Neural cell (in vitro differentiated cells): ENCODE measurements at regions not wholly inside any gene's neighbourhood (a gene's known extent, or its start where the extent isn't known, plus 50 kb on each side); places are given as distances from the start of the nearest gene placed in this dataset.

Experiments
- H2AFZ ChIP-seq: fragments of 200-600, 300-800 bp; sonication (generic), shearing (Covaris generic); 2 replicates; pipeline ENCODE4 v1.6.0; 2014; ENCODE audit warnings: low read depth, mild to moderate bottlenecking, antibody characterized with exemption, low read length, moderate library complexity
- H3F3A ChIP-seq: fragments of 200-600 bp; shearing (Covaris generic); 2 replicates; pipeline ENCODE4 v1.6.1; 2016; ENCODE audit warnings: mild to moderate bottlenecking, moderate library complexity, mixed read lengths, antibody characterized with exemption, low read length; ENCODE audit not compliant: insufficient read depth, poor library complexity, severe bottlenecking
- H3K27ac ChIP-seq: fragments of 200-600, 300-800 bp; sonication (generic), shearing (Covaris generic); 2 replicates; pipeline ENCODE4 v1.5.1; 2014; ENCODE audit warnings: mild to moderate bottlenecking, low read length, moderate library complexity
- H3K27me3 ChIP-seq: fragments of 300-800, 200-600 bp; sonication (generic), shearing (Covaris generic); 2 replicates; pipeline ENCODE4 v1.6.0; 2014; ENCODE audit warnings: mild to moderate bottlenecking, low read depth, low read length, moderate library complexity; ENCODE audit not compliant: insufficient read depth
- H3K36me3 ChIP-seq: fragments of 300-800, 200-600 bp; sonication (generic), shearing (Covaris generic); 2 replicates; pipeline ENCODE4 v1.5.1; 2014; ENCODE audit warnings: mild to moderate bottlenecking, antibody characterized with exemption, low read length, moderate library complexity; ENCODE audit not compliant: insufficient read depth
- H3K4me2 ChIP-seq: fragments of 300-800, 200-600 bp; sonication (generic), shearing (Covaris generic); 2 replicates; pipeline ENCODE4 v1.6.0; 2014; ENCODE audit warnings: mild to moderate bottlenecking, low read length
- H3K4me3 ChIP-seq: fragments of 300-800, 200-600 bp; sonication (generic), shearing (Covaris generic); 2 replicates; pipeline ENCODE4 v1.5.1; 2014; ENCODE audit warnings: mild to moderate bottlenecking, low read length, moderate library complexity
- H3K79me2 ChIP-seq: fragments of 200-600 bp; shearing (Covaris generic); replicated peaks from 2 replicates; pipeline ENCODE4 v1.6.0; 2014; ENCODE audit warnings: mild to moderate bottlenecking, low read length, moderate library complexity; ENCODE audit not compliant: insufficient read depth
- H3K9ac ChIP-seq: fragments of 300-800, 200-600 bp; sonication (generic), shearing (Covaris generic); 2 replicates; pipeline ENCODE4 v1.6.1; 2016; ENCODE audit warnings: mild to moderate bottlenecking, low read length, mixed read lengths
- H3K9me2 ChIP-seq: fragments of 200-600 bp; shearing (Covaris generic); 2 replicates; pipeline ENCODE4 v1.6.1; 2016; ENCODE audit warnings: mild to moderate bottlenecking, low read length, mixed read lengths; ENCODE audit not compliant: insufficient read depth
- H3K9me3 ChIP-seq: fragments of 200-600, 300-800 bp; sonication (generic), shearing (Covaris generic); 2 replicates; pipeline ENCODE4 v1.6.1; 2016; ENCODE audit warnings: mild to moderate bottlenecking, mixed run types, low read length, moderate library complexity, mixed read lengths
- H4K20me1 ChIP-seq: fragments of 200-600 bp; shearing (Covaris generic); 2 replicates; pipeline ENCODE4 v1.6.1; 2016; ENCODE audit warnings: mild to moderate bottlenecking, mixed run types; ENCODE audit not compliant: insufficient read depth
- CTCF ChIP-seq: fragments of 450-650 bp; IDR thresholded peaks from 2 replicates; pipeline ENCODE4 v1.5.1; 2014; ENCODE audit warnings: antibody characterized with exemption, mild to moderate bottlenecking, moderate library complexity; ENCODE audit not compliant: poor library complexity, severe bottlenecking
- EP300 ChIP-seq: fragments of 450-650 bp; conservative IDR thresholded peaks from 2 replicates; pipeline ENCODE4 v1.6.1; 2014; ENCODE audit warnings: antibody characterized with exemption, mild to moderate bottlenecking, moderate library complexity; ENCODE audit not compliant: poor library complexity, severe bottlenecking
- EZH2 ChIP-seq: fragments of 200-600, 300-800 bp; shearing (Covaris generic), sonication (generic); IDR thresholded peaks from 2 replicates; pipeline ENCODE4 v1.6.1; 2014; ENCODE audit warnings: antibody characterized with exemption, low read length, borderline replicate concordance, mild to moderate bottlenecking; ENCODE audit not compliant: insufficient read depth, poor library complexity, severe bottlenecking
- MXI1 ChIP-seq: fragments of 450-650 bp; conservative IDR thresholded peaks from 2 replicates; pipeline ENCODE4 v1.6.1; 2014; ENCODE audit warnings: antibody characterized with exemption, mild to moderate bottlenecking; ENCODE audit not compliant: poor library complexity, severe bottlenecking
- POLR2AphosphoS5 ChIP-seq: IDR thresholded peaks from 2 replicates; pipeline ENCODE4 v1.6.1; 2012
- RAD21 ChIP-seq: fragments of 450-650 bp; conservative IDR thresholded peaks from 2 replicates; pipeline ENCODE4 v1.6.1; 2014; ENCODE audit warnings: antibody characterized with exemption, mild to moderate bottlenecking, moderate library complexity
- REST ChIP-seq: IDR thresholded peaks from 2 replicates; pipeline ENCODE4 v1.6.1; 2012; ENCODE audit warnings: borderline replicate concordance
- SMC3 ChIP-seq: fragments of 450-650 bp; conservative IDR thresholded peaks from 2 replicates; pipeline ENCODE4 v1.6.1; 2014; ENCODE audit warnings: antibody characterized with exemption, mild to moderate bottlenecking, moderate library complexity; ENCODE audit not compliant: poor library complexity
- TAF1 ChIP-seq: IDR thresholded peaks from 2 replicates; pipeline ENCODE4 v1.6.1; 2012; ENCODE audit warnings: low read depth

- Histone ChIP-seq H4K20me1 (no peaks in the 10 kb centered on the region), H3K9me2 (no peaks in the 10 kb centered on the region), H3K36me3 (no peaks in the 10 kb centered on the region), H3K79me2 (no peaks in the 10 kb centered on the region), H3K27me3 (no peaks in the 10 kb centered on the region), H3F3A (no peaks in the 10 kb centered on the region), H3K4me2 (no peak overlapping the region), H3K9me3 (no peaks in the 10 kb centered on the region), H3K4me3 (no peak overlapping the region), H3K9ac (no peak overlapping the region), H3K27ac (no peak overlapping the region), H2AFZ (no peak overlapping the region)
- no peak for TF ChIP-seq POLR2AphosphoS5
- no peak for TF ChIP-seq CTCF
- no peak for TF ChIP-seq SMC3
- no peak for TF ChIP-seq RAD21
- TF ChIP-seq REST = no peak
- TF ChIP-seq TAF1 = no peak
- no peak for TF ChIP-seq EZH2
- TF ChIP-seq MXI1 = no peak
- TF ChIP-seq EP300 = no peak
Measured at GRCh38 chr1:90309806-90310205, 314.9 kb downstream of the ZNF326 start.

- H2AFZ ChIP-seq = no peak overlapping the region
- no peak for TF ChIP-seq MXI1
- TF ChIP-seq EP300 = no peak
- no peak for TF ChIP-seq CTCF
- no peak for TF ChIP-seq SMC3
- TF ChIP-seq RAD21 = no peak
- no peak for TF ChIP-seq REST
- no peak for TF ChIP-seq EZH2
- TF ChIP-seq POLR2AphosphoS5 = no peak
- no peak for TF ChIP-seq TAF1
- H3K9me3 ChIP-seq = no peaks in the 10 kb centered on the region
- H3K79me2 ChIP-seq = no peaks in the 10 kb centered on the region
- H3K4me2 ChIP-seq = no peak overlapping the region
- H3K9ac ChIP-seq = no peak overlapping the region
- no peak overlapping the region for H3K4me3 ChIP-seq
- H3K27ac ChIP-seq = no peak overlapping the region
- no peaks in the 10 kb centered on the region for H3K27me3 ChIP-seq
- no peaks in the 10 kb centered on the region for H4K20me1 ChIP-seq
- H3K36me3 ChIP-seq = no peaks in the 10 kb centered on the region
- no peaks in the 10 kb centered on the region for H3F3A ChIP-seq
- H3K9me2 ChIP-seq = no peaks in the 10 kb centered on the region
Measured at GRCh38 chr1:90308421-90308820, 313.5 kb downstream of the ZNF326 start.
